Cardiac muscle cell (in vitro differentiated cells and primary cell): ENCODE measurements at regions not wholly inside any gene's neighbourhood (a gene's known extent, or its start where the extent isn't known, plus 50 kb on each side); places are given as distances from the start of the nearest gene placed in this dataset.

Experiments
- DNase-seq, 2 donors: peaks; one replicate each; pipeline versions ENCODE4 v3.0.0 to v3.0.0-alpha.2; 2010 to 2017; ENCODE audit warnings: low read depth in 1 of 2, low spot score in 1 of 2
- H3K27ac ChIP-seq: fragments of 200-600 bp; sonication (generic); 2 replicates; pipeline ENCODE4 v1.5.1; 2016
- H3K27me3 ChIP-seq: fragments of 200-600 bp; sonication (generic); 2 replicates; pipeline ENCODE4 v1.6.0; 2016; ENCODE audit warnings: control low read depth
- H3K36me3 ChIP-seq: fragments of 200-600 bp; sonication (generic); 2 replicates; pipeline ENCODE4 v1.5.1; 2016; ENCODE audit warnings: control low read depth
- H3K4me1 ChIP-seq: fragments of 200-600 bp; sonication (generic); 2 replicates; pipeline ENCODE4 v1.8.1; 2017; ENCODE audit warnings: low read depth, mild to moderate bottlenecking, mixed run types
- H3K4me3 ChIP-seq: fragments of 200-600 bp; sonication (generic); 2 replicates; pipeline ENCODE4 v1.5.1; 2016; ENCODE audit warnings: mild to moderate bottlenecking
- H3K9me3 ChIP-seq: fragments of 200-600 bp; sonication (generic); 2 replicates; pipeline ENCODE4 v1.5.1; 2017; ENCODE audit warnings: low read depth, mild to moderate bottlenecking, control low read depth
- TF ChIP-seq, protein P1 (sequence below): IDR thresholded peaks from 2 replicates; pipeline ENCODE4 v1.5.1; 2012; ENCODE audit warnings: low read depth, mild to moderate bottlenecking, low read length

- H3K36me3 ChIP-seq, result no peaks in the 10 kb centered on the region
These were observed 270.6 kb upstream of the PMFBP1 start for GRCh38 chr16:72442385-72443158.

GRCh38 chr16:72437891-72438290 is 265.9 kb upstream of the PMFBP1 start:
- Histone ChIP-seq H3K4me3 (no peak overlapping the region), H3K27ac (no peak overlapping the region), H3K9me3 (no peaks in the 10 kb centered on the region), H3K4me1 (no peaks in the 10 kb centered on the region), H3K27me3 (no peaks in the 10 kb centered on the region), H3K36me3 (no peaks in the 10 kb centered on the region)
- TF ChIP-seq, protein P1, sequence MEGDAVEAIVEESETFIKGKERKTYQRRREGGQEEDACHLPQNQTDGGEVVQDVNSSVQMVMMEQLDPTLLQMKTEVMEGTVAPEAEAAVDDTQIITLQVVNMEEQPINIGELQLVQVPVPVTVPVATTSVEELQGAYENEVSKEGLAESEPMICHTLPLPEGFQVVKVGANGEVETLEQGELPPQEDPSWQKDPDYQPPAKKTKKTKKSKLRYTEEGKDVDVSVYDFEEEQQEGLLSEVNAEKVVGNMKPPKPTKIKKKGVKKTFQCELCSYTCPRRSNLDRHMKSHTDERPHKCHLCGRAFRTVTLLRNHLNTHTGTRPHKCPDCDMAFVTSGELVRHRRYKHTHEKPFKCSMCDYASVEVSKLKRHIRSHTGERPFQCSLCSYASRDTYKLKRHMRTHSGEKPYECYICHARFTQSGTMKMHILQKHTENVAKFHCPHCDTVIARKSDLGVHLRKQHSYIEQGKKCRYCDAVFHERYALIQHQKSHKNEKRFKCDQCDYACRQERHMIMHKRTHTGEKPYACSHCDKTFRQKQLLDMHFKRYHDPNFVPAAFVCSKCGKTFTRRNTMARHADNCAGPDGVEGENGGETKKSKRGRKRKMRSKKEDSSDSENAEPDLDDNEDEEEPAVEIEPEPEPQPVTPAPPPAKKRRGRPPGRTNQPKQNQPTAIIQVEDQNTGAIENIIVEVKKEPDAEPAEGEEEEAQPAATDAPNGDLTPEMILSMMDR, result no peak
- no peak for DNase-seq

More at GRCh38 chr16:72442385-72443158, 270.6 kb upstream of the PMFBP1 start:
- DNase-seq, result no peak
- H3K9me3 ChIP-seq, result no peaks in the 10 kb centered on the region
- H3K27me3 ChIP-seq, result no peaks in the 10 kb centered on the region
- no peak overlapping the region for H3K4me3 ChIP-seq
- TF ChIP-seq, protein P1, result no peak
- H3K27ac ChIP-seq, result no peak overlapping the region
- H3K4me1 ChIP-seq, result no peaks in the 10 kb centered on the region

GRCh38 chr16:72434159-72434558 is 262.2 kb upstream of the PMFBP1 start:
- DNase-seq, result peak in 1 of 2 donors; percentile 48

DNA sequence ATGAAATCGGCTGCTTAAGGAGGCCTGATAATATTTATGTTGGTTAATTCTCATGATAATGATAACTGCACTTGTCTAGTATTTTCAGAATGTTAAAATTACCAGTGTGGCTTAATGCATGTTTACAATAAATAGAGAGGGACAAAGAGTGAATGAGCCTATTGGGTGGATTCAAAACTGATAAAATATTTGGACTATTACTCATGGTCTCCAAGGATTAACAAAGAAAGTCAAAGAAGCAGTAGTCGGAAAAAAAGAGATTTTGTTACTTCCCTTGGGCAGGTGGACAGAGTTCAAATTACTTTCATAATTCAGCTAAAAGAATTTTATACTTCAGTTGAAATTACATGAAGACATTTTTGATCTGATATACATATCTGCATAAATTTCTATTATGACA is 258.2 kb upstream of the PMFBP1 start:
- TF ChIP-seq, protein P1, result no peak

More at GRCh38 chr16:72434159-72434558, 262.2 kb upstream of the PMFBP1 start:
- Histone ChIP-seq H3K27me3 (no peaks in the 10 kb centered on the region), H3K9me3 (no peaks in the 10 kb centered on the region), H3K36me3 (no peaks in the 10 kb centered on the region), H3K27ac (no peak overlapping the region), H3K4me1 (no peaks in the 10 kb centered on the region), H3K4me3 (no peak overlapping the region)
- TF ChIP-seq, protein P1, result no peak

GRCh38 chr16:72429671-72430081 is 257.7 kb upstream of the PMFBP1 start:
- no peaks in the 10 kb centered on the region for H3K9me3 ChIP-seq
- TF ChIP-seq, protein P1, result no peak
- no peak overlapping the region for H3K4me3 ChIP-seq
- H3K4me1 ChIP-seq, result no peaks in the 10 kb centered on the region
- H3K36me3 ChIP-seq, result no peaks in the 10 kb centered on the region
- no peak for DNase-seq
- H3K27ac ChIP-seq, result no peak overlapping the region
- H3K27me3 ChIP-seq, result no peaks in the 10 kb centered on the region

More for the DNA sequence above, 258.2 kb upstream of the PMFBP1 start:
- H3K4me1 ChIP-seq, result no peaks in the 10 kb centered on the region
- H3K9me3 ChIP-seq, result no peaks in the 10 kb centered on the region
- H3K4me3 ChIP-seq, result no peak overlapping the region
- H3K27me3 ChIP-seq, result no peaks in the 10 kb centered on the region
- H3K27ac ChIP-seq, result no peak overlapping the region
- no peaks in the 10 kb centered on the region for H3K36me3 ChIP-seq
- no peak for DNase-seq
